GM12874 (cell line): ENCODE measurements at regions not wholly inside any gene's neighbourhood (a gene's known extent, or its start where the extent isn't known, plus 50 kb on each side); places are given as distances from the start of the nearest gene placed in this dataset.

Experiments used
- CTCF ChIP-seq: IDR thresholded peaks from 2 replicates; pipeline ENCODE4 v1.5.1; 2011; ENCODE audit warnings: low read depth, mild to moderate bottlenecking, control low read depth, low read length, moderate library complexity; ENCODE audit not compliant: insufficient read depth

GRCh38 chr9:116090030-116090770 is 63.4 kb upstream of the PAPPA start:
- TF ChIP-seq CTCF: no peak

GRCh38 chr9:116094846-116095245 is 58.7 kb upstream of the PAPPA start:
- TF ChIP-seq CTCF: no peak

- no peak for TF ChIP-seq CTCF
These were observed 58.2 kb upstream of the PAPPA start for GRCh38 chr9:116095403-116095802.

GRCh38 chr9:116096046-116096445 is 57.5 kb upstream of the PAPPA start:
- no peak for TF ChIP-seq CTCF

GRCh38 chr9:116096853-116097252 is 56.7 kb upstream of the PAPPA start:
- no peak for TF ChIP-seq CTCF

GRCh38 chr9:116098476-116098875 is 55.1 kb upstream of the PAPPA start:
- no peak for TF ChIP-seq CTCF

- no peak for TF ChIP-seq CTCF
These were observed 53.8 kb upstream of the PAPPA start for GRCh38 chr9:116099821-116100220.
